GM23248 (cell line): ENCODE measurements at regions not wholly inside any gene's neighbourhood (a gene's known extent, or its start where the extent isn't known, plus 50 kb on each side); places are given as distances from the start of the nearest gene placed in this dataset.

Experiments
- EZH2 ChIP-seq: fragments of 200-600 bp; sonication (generic); IDR thresholded peaks from 2 replicates; pipeline ENCODE4 v1.6.1; 2018; ENCODE audit warnings: antibody characterized with exemption, mild to moderate bottlenecking; ENCODE audit not compliant: insufficient read depth, poor library complexity, severe bottlenecking
- EZH2phosphoT487 ChIP-seq: fragments of 200-600 bp; sonication (generic); IDR thresholded peaks from 2 replicates; pipeline ENCODE4 v1.6.1; 2018; ENCODE audit warnings: antibody characterized with exemption, moderate library complexity, mild to moderate bottlenecking, low read depth; ENCODE audit not compliant: insufficient read depth

GRCh38 chr1:226461087-226461486, 53.2 kb upstream of the PARP1 start:
- no peak for TF ChIP-seq EZH2
- TF ChIP-seq EZH2phosphoT487 = no peak
